DMS79 (cell line): ENCODE measurements at regions not wholly inside any gene's neighbourhood (a gene's known extent, or its start where the extent isn't known, plus 50 kb on each side); places are given as distances from the start of the nearest gene placed in this dataset.

Experiments used
- DNase-seq: peaks from one replicate; lab custom pipeline; 2025; lab: John Stamatoyannopoulos, UW

GRCh38 chr12:115259968-115260747 is 576.2 kb upstream of the TBX3 start:
- peak; percentile 93 for DNase-seq

DNA sequence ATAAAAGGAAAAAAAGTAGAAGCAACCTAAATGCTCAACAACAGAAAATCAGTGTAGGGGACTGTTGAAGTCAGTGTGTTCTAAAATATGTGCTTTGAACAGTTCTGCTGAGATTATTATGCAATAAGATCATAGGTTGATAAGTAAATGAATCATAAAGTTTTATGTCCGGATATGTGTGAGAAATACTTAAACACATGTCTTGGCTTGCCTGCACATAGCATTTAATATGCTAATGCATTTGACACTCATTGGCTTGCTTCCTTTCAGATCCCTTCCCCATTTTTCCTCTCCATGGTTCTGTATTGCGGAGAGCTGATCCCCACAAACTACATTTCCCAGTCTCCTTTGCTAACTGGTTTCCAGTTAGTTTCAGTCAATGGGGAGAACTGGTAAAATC is 573.8 kb upstream of the TBX3 start:
- no peak for DNase-seq

GRCh38 chr12:115255962-115256361 is 572.0 kb upstream of the TBX3 start:
- no peak for DNase-seq

DNA sequence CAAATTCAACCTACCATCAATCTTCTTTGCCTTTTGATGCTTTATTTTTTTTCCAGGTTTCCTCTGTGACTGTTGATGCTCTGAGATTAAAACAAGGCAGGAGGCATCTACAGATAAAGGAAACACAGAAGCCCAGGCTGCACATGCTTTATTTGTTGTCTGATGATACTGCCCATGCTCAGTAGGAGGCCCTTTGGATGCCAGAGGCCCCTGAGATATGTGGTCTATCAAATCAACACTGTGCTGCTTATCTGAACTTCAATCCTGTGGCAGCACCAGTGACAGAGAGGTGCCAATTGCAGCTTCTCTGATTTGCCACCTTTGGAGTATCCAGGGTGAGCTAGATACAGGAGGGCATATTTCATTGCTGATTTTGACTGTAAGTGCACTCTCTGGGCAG is 571.3 kb upstream of the TBX3 start:
- no peak for DNase-seq

DNA sequence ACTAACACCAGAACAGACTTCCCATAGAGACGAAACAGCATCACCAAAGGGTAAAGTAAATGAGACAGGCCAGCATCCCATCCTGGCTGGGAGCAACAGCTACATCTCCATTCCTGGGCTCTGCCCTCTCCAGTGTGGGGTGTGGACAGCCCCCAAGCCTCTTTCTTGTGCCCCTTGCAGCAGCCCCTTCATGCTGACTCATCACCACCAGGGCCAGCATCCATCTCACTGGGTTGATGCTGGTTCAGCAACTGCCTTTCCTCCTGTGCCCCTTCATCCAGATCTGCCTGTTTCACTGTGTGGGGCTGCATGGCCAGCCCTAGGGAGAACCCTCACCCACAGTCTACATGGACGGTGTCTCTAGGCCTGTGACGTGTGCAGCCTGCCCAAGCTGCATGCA is 569.1 kb upstream of the TBX3 start:
- no peak for DNase-seq

GRCh38 chr12:115251727-115252126 is 567.8 kb upstream of the TBX3 start:
- DNase-seq: no peak

GRCh38 chr12:115249671-115250278 is 565.8 kb upstream of the TBX3 start:
- DNase-seq: no peak

DNA sequence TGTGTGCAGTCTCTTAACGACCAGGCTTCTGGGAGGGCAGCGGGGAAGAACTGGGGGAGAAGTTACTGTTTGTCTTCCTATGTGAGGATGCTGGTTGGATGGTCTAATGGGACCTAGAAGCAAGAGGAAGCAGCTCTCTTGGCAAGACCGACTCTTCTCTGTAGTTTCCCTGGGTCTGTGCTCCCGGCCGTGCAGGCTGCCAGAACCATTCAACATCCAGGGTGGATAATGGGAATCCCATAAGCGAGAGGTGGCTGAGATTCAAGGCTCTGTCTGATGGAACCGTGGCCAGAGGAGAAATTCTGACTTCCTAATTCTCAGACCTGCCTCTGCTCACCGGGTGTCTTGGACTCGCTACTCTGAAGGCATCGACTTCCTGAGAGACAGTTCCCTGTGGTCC is 561.0 kb upstream of the TBX3 start:
- no peak for DNase-seq

- no peak for DNase-seq
These were observed 560.1 kb upstream of the TBX3 start for GRCh38 chr12:115243933-115244628.

GRCh38 chr12:115240251-115240650 is 556.3 kb upstream of the TBX3 start:
- no peak for DNase-seq

- no peak for DNase-seq
These were observed 551.9 kb upstream of the TBX3 start for GRCh38 chr12:115235880-115236279.

DNA sequence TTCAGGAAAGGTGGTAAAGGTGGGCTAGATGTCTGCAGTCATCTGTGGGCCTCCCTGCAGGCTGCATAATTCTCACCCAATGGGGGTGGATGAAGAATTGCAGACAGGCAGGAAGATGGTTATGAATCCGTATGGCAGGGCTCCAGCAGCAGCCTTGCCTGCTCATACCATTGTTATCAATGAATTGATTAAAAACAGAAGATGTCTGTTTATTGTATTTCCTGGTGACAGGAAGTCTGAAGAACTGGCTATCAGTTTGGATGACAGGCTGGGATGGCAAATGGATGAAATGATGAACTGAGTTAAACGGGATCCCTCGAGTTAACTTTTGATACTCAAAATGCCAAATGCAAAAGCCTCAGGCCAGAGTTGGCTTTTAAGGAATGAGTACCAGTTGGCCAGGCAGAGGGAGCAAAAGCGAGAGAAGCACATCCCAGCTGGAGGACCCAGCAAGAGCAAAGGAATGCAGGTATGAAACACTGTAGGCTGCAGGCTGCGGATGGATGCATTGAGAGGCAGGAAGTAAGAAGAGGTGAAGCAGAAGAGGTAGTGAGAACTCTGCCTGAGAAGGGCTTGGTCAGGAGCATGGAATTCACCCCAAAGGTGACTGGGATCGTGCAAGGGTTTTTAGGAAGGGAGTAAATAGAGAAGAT is 550.0 kb upstream of the TBX3 start:
- DNase-seq: no peak

DNA sequence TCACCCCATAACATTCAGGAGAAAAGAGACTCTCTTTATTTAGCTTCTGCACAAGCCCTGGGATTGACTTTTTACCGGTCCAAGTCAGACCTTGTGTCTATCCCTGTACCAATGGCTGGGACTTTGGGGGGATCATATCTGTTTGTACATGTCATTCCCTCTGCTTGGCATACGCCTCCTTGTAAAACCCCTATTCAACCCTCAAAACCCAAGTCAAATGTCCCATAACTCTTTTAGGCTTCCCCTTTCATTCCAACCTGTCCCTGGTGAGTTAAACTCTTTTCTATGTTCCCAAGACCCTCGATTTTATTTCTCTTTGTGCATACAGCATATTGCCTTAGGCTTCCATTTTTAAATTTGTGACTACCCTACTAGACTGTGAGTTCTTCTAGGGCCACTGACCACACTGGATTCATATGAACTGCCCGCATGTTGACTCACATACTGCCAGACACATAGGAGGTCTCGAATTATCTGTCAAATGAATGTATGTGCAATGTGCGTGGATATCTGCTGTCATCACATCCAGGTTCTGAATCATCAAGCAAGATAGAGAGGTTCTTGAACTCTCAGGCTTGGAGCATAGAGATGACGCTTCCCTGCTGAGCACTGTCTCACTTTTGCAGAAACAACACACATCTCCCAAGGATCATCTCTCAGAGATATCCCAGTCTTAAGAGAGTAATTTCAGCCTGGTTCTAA is 548.6 kb upstream of the TBX3 start:
- DNase-seq: no peak

DNA sequence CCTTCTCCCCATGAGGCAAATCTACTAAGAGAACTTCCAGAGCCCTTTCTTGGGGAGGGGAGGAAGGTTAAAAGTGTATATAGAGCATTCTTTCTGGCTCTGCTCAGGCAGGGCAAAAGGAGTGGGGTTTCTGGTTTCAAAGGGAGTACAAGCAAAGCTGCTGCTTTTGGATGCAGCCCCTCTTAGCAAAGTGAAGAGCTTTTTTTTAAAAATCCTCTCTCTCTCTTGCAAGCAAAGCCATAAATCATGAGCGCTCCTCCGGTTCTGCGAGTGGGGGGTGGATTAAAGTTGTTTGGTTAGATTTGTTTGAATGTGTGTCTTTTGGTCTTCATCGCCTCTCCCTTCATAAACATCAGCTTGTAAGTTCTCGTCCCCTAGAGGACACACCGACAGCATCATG is 546.6 kb upstream of the TBX3 start:
- DNase-seq: no peak

- no peak for DNase-seq
These were observed 545.5 kb upstream of the TBX3 start for GRCh38 chr12:115229517-115229916.

GRCh38 chr12:115228434-115228833 is 544.5 kb upstream of the TBX3 start:
- DNase-seq: no peak

GRCh38 chr12:115227137-115227615 is 543.2 kb upstream of the TBX3 start:
- no peak for DNase-seq

GRCh38 chr12:115225845-115226244 is 541.9 kb upstream of the TBX3 start:
- DNase-seq: no peak

- DNase-seq: no peak
These were observed 540.0 kb upstream of the TBX3 start for GRCh38 chr12:115223991-115224390.

GRCh38 chr12:115223322-115223721 is 539.3 kb upstream of the TBX3 start:
- peak; percentile 71 for DNase-seq

- no peak for DNase-seq
These were observed 538.2 kb upstream of the TBX3 start for GRCh38 chr12:115222220-115222619.

DNA sequence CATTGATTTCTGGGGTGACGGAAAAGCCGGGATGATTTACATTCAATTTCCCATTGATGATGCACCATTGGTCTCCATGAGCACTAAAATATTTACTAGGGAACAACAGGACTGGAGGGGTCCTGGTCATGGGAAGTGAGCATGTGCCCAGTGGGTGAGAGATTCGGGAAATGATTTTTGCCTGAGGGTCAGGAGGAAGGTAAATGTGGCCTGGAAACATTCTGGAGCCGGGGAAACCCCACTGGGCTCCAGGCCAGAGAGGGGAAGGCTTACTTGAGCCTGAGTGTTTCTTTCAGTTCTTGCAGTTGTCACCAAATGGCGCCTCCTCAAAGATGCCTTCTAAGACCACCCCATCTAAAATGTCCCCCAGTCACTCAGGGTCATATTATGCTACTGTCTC is 532.3 kb upstream of the TBX3 start:
- DNase-seq: no peak
